Central memory CD4-positive, alpha-beta T cell (primary cell): ENCODE measurements at regions not wholly inside any gene's neighbourhood (a gene's known extent, or its start where the extent isn't known, plus 50 kb on each side); places are given as distances from the start of the nearest gene placed in this dataset.
"Not testable (repeated sequence)": the region's sequence is repeated elsewhere in the genome, so short reads cannot be mapped to it uniquely, and the experiment has no call there.

Experiments
- DNase-seq: peaks from one replicate; pipeline ENCODE4 v3.0.0; 2022

GRCh38 chrX:128599632-128600031, 547.4 kb upstream of the ACTRT1 start:
- no peak for DNase-seq

- DNase-seq: no peak
Observed at GRCh38 chrX:128582036-128582435, 529.8 kb upstream of the ACTRT1 start.

GRCh38 chrX:128581615-128582014, 529.4 kb upstream of the ACTRT1 start:
- no peak for DNase-seq

GRCh38 chrX:128543114-128543513, 490.9 kb upstream of the ACTRT1 start:
- DNase-seq: no peak

GRCh38 chrX:128518508-128518907, 466.3 kb upstream of the ACTRT1 start:
- no peak for DNase-seq

GRCh38 chrX:128517691-128518090, 465.5 kb upstream of the ACTRT1 start:
- DNase-seq: no peak

- DNase-seq: no peak
Observed at GRCh38 chrX:128504496-128504895, 452.3 kb upstream of the ACTRT1 start.

- DNase-seq: no peak
Observed at GRCh38 chrX:128464116-128464515, 411.9 kb upstream of the ACTRT1 start.

- DNase-seq: no peak
Observed at GRCh38 chrX:128460835-128461234, 408.6 kb upstream of the ACTRT1 start.

- no peak for DNase-seq
Observed at GRCh38 chrX:128458888-128459287, 406.7 kb upstream of the ACTRT1 start.

- no peak for DNase-seq
Observed at GRCh38 chrX:128457674-128458073, 405.5 kb upstream of the ACTRT1 start.

- DNase-seq: no peak
Observed at GRCh38 chrX:128439159-128439558, 387.0 kb upstream of the ACTRT1 start.

GRCh38 chrX:128438082-128438481, 385.9 kb upstream of the ACTRT1 start:
- DNase-seq: no peak

- no peak for DNase-seq
Observed at GRCh38 chrX:128436397-128437103, 384.3 kb upstream of the ACTRT1 start.

- DNase-seq: no peak
Observed at GRCh38 chrX:128425546-128425945, 373.3 kb upstream of the ACTRT1 start.

- DNase-seq: no peak
Observed at GRCh38 chrX:128408842-128409241, 356.6 kb upstream of the ACTRT1 start.

- DNase-seq: no peak
Observed at GRCh38 chrX:128396601-128397000, 344.4 kb upstream of the ACTRT1 start.

GRCh38 chrX:128383846-128384245, 331.6 kb upstream of the ACTRT1 start:
- not testable (repeated sequence) for DNase-seq

GRCh38 chrX:128365492-128365891, 313.3 kb upstream of the ACTRT1 start:
- no peak for DNase-seq

GRCh38 chrX:128335671-128336070, 283.5 kb upstream of the ACTRT1 start:
- no peak for DNase-seq

- DNase-seq: no peak
Observed at GRCh38 chrX:128334821-128335220, 282.6 kb upstream of the ACTRT1 start.

GRCh38 chrX:128310912-128311311, 258.7 kb upstream of the ACTRT1 start:
- DNase-seq: no peak

- DNase-seq: no peak
Observed at GRCh38 chrX:128309311-128309710, 257.1 kb upstream of the ACTRT1 start.

GRCh38 chrX:128294198-128294597, 242.0 kb upstream of the ACTRT1 start:
- DNase-seq: no peak

- DNase-seq: no peak
Observed at GRCh38 chrX:128287693-128288092, 235.5 kb upstream of the ACTRT1 start.
